GM21390 (cell line): ENCODE measurements at regions not wholly inside any gene's neighbourhood (a gene's known extent, or its start where the extent isn't known, plus 50 kb on each side); places are given as distances from the start of the nearest gene placed in this dataset.

Experiments
- ATAC-seq: cut with Tn5 transposase; IDR thresholded peaks from one replicate; pipeline ENCODE4 v1.9.1; 2021; ENCODE audit not compliant: unreplicated experiment

- ATAC-seq, result no peak
Observed at GRCh38 chr3:28087591-28087990, 153.8 kb upstream of the CMC1 start.

- ATAC-seq, result no peak
Observed at GRCh38 chr3:28088811-28089526, 152.4 kb upstream of the CMC1 start.

- no peak for ATAC-seq
Observed at GRCh38 chr3:28089527-28089897, 151.9 kb upstream of the CMC1 start.

GRCh38 chr3:28099296-28099695 is 142.1 kb upstream of the CMC1 start:
- ATAC-seq, result no peak

- ATAC-seq, result no peak
Observed at GRCh38 chr3:28101705-28102104, 139.7 kb upstream of the CMC1 start.

- ATAC-seq, result no peak
Observed at GRCh38 chr3:28103861-28104260, 137.6 kb upstream of the CMC1 start.

GRCh38 chr3:28104896-28105534 is 136.4 kb upstream of the CMC1 start:
- no peak for ATAC-seq

- no peak for ATAC-seq
Observed at GRCh38 chr3:28109829-28110228, 131.6 kb upstream of the CMC1 start.

- no peak for ATAC-seq
Observed at GRCh38 chr3:28110869-28111268, 130.6 kb upstream of the CMC1 start.

GRCh38 chr3:28114893-28115292 is 126.5 kb upstream of the CMC1 start:
- ATAC-seq, result no peak

- no peak for ATAC-seq
Observed at GRCh38 chr3:28115316-28115715, 126.1 kb upstream of the CMC1 start.

- ATAC-seq, result no peak
Observed at GRCh38 chr3:28117598-28117997, 123.8 kb upstream of the CMC1 start.

- no peak for ATAC-seq
Observed at GRCh38 chr3:28118087-28118486, 123.3 kb upstream of the CMC1 start.

- ATAC-seq, result no peak
Observed at GRCh38 chr3:28122227-28122626, 119.2 kb upstream of the CMC1 start.

GRCh38 chr3:28124882-28125281 is 116.5 kb upstream of the CMC1 start:
- ATAC-seq, result peak; percentile 45

GRCh38 chr3:28125342-28125741 is 116.1 kb upstream of the CMC1 start:
- peak; percentile 23 for ATAC-seq

GRCh38 chr3:28130836-28131235 is 110.6 kb upstream of the CMC1 start:
- no peak for ATAC-seq

- no peak for ATAC-seq
Observed at GRCh38 chr3:28132941-28133340, 108.5 kb upstream of the CMC1 start.

GRCh38 chr3:28134198-28134597 is 107.2 kb upstream of the CMC1 start:
- ATAC-seq, result no peak

- ATAC-seq, result no peak
Observed at GRCh38 chr3:28134792-28135375, 106.5 kb upstream of the CMC1 start.

- no peak for ATAC-seq
Observed at GRCh38 chr3:28136607-28137216, 104.7 kb upstream of the CMC1 start.

GRCh38 chr3:28138043-28138610 is 103.3 kb upstream of the CMC1 start:
- no peak for ATAC-seq
